C4-2B (cell line): ENCODE measurements at regions not wholly inside any gene's neighbourhood (a gene's known extent, or its start where the extent isn't known, plus 50 kb on each side); places are given as distances from the start of the nearest gene placed in this dataset.

Experiments
- H3K27ac ChIP-seq: fragments of 450-650 bp; 2 replicates; pipeline ENCODE4 v1.5.1; 2017
- CTCF ChIP-seq: fragments of 450-650 bp; conservative IDR thresholded peaks from 2 replicates; pipeline ENCODE4 v1.5.1; 2017; ENCODE audit warnings: mild to moderate bottlenecking
- ZFX ChIP-seq: fragments of 450-650 bp; IDR thresholded peaks from 2 replicates; pipeline ENCODE4 v1.6.1; 2017

- no peak overlapping the region for H3K27ac ChIP-seq
- TF ChIP-seq ZFX, result no peak
- TF ChIP-seq CTCF, result no peak
These were observed 480.7 kb upstream of the THBS1 start for GRCh38 chr15:39100106-39100660.

DNA sequence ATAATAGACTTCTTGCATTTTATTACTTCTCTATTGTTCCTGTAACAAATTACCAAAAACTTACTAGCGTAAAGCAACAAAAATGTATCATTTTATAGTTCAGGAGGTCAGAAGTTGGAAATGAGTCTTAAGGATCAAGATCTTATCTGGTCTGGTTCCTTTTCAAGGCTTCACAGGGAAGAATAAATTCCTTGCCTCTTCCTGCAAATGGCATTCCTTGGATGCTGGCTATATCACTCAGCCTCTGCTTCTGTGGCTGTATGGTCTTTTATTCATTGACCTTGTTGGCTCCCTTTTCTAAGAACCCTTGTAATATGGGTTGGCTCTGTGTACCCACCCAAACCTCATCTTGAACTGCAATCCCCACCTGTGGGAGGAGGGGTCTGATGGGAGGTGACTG, 478.4 kb upstream of the THBS1 start:
- no peak overlapping the region for H3K27ac ChIP-seq
- TF ChIP-seq CTCF (no peak), ZFX (no peak)

DNA sequence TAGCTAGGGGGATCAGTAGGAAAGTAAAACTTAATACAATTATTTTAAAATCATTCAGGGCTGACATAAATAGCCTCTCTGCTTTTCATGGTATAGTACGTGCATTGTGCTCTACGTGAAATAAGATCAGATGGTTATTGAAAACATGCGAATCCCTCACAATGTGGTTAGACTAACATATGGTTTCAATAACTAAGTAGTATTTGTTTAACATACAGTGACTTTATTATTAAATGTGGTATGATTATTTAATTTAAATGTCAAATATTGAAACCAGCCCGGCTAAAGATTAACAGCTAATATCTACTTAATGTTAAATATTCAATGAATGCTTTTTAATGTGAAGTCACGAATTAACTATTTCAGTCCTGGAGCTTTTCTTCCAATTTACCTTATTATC, 473.9 kb upstream of the THBS1 start:
- H3K27ac ChIP-seq, result no peak overlapping the region
- TF ChIP-seq CTCF (no peak), ZFX (no peak)

DNA sequence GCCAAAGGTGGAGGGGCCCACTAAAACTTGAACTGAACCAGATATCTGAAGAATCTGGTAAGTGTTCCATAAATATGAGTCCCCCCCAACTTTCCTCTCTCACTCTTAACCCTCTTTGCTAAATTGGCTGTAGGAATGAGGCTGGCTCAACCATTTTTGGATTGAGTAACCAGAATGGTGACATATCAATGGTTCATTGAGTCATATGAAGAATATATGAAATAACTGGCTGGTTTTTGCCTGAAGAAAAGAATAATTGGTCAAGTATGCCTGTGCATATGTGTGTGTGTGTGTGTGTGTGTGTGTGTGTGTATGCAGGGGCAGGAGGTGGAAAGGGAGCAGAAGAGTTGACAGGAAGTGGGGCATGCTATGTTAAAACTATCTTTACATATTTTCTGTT, 472.9 kb upstream of the THBS1 start:
- no peak for TF ChIP-seq CTCF
- TF ChIP-seq ZFX, result no peak
- no peak overlapping the region for H3K27ac ChIP-seq

DNA sequence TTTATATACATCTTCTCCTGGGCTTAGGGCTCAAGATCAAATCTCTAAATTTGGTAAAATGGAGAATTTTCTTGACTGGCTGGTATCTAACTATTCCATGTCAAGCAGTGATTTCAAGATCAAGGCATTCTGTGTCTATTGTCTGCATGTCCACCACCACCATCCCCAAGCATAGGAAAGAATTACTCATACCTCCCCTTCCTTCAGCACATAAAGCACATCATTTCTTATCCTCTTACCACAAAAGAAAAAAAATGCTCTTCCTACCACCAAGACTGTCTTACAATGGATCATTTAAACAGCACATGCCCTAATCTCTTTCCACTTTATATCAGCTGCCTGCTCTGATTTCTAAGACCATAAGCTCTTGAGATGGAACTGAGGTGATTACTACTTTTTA, 470.5 kb upstream of the THBS1 start:
- TF ChIP-seq CTCF (no peak), ZFX (no peak)
- H3K27ac ChIP-seq, result no peak overlapping the region

DNA sequence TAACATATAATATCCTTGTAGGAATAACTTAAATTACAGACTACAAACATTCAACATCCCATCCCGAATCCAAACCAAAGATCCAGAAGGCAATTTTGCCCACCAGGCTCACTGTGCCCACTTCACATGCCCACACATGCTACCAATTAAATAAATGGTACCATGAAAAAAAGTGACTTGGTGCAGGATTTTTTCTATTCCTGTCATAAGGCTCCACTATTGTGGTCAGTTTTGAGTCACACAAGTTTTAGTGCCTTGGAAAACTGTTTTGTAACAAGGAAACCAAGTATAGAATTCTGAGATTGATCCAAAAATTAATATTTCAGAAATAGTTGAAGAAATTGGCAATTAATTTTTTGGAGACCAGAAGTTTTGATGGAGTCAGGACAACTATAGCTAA, 470.1 kb upstream of the THBS1 start:
- no peak overlapping the region for H3K27ac ChIP-seq
- TF ChIP-seq ZFX (no peak), CTCF (no peak)

GRCh38 chr15:39113741-39114140, 467.1 kb upstream of the THBS1 start:
- no peak overlapping the region for H3K27ac ChIP-seq
- no peak for TF ChIP-seq CTCF
- no peak for TF ChIP-seq ZFX
